Sigmoid colon (tissue), 4 donors: ENCODE measurements at regions not wholly inside any gene's neighbourhood (a gene's known extent, or its start where the extent isn't known, plus 50 kb on each side); places are given as distances from the start of the nearest gene placed in this dataset.

ENCODE experiments used
- POLR2A ChIP-seq, 2 donors: fragments of 450-650 bp; IDR thresholded peaks; one replicate each; pipeline ENCODE4 v1.6.1; 2016; ENCODE audit warnings: antibody characterized with exemption in 2 of 2, mild to moderate bottlenecking in 2 of 2, moderate library complexity in 2 of 2
- POLR2AphosphoS5 ChIP-seq, 4 donors: sonication (generic); formaldehyde crosslinking; IDR thresholded peaks; one replicate each; pipeline ENCODE4 v1.6.1; 2017; ENCODE audit warnings: antibody characterized with exemption in 4 of 4

- TF ChIP-seq POLR2AphosphoS5 (IDR thresholded peaks at IDR 0.05) = no peak
- TF ChIP-seq POLR2A (IDR thresholded peaks at IDR 0.05) = no peak
These were observed 902.1 kb downstream of the LTN1 start for GRCh38 chr21:28090546-28090945.
